AG10803 (cell line): ENCODE measurements at regions not wholly inside any gene's neighbourhood (a gene's known extent, or its start where the extent isn't known, plus 50 kb on each side); places are given as distances from the start of the nearest gene placed in this dataset.
"Not testable (repeated sequence)": the region's sequence is repeated elsewhere in the genome, so short reads cannot be mapped to it uniquely, and the experiment has no call there.

ENCODE experiments used
- DNase-seq: peaks from one replicate; pipeline ENCODE4 v3.0.0; 2010; ENCODE audit warnings: low read depth
- H3K4me3 ChIP-seq: 2 replicates; pipeline ENCODE4 v1.5.1; 2011; ENCODE audit warnings: mild to moderate bottlenecking, low read length, control low read depth
- TF ChIP-seq, protein P1 (sequence below): conservative IDR thresholded peaks from 2 replicates; pipeline ENCODE4 v1.5.1; 2011; ENCODE audit warnings: mild to moderate bottlenecking, low read length, control low read depth, inconsistent platforms

- H3K4me3 ChIP-seq, result no peak overlapping the region
- DNase-seq, result no peak
- TF ChIP-seq, protein P1, sequence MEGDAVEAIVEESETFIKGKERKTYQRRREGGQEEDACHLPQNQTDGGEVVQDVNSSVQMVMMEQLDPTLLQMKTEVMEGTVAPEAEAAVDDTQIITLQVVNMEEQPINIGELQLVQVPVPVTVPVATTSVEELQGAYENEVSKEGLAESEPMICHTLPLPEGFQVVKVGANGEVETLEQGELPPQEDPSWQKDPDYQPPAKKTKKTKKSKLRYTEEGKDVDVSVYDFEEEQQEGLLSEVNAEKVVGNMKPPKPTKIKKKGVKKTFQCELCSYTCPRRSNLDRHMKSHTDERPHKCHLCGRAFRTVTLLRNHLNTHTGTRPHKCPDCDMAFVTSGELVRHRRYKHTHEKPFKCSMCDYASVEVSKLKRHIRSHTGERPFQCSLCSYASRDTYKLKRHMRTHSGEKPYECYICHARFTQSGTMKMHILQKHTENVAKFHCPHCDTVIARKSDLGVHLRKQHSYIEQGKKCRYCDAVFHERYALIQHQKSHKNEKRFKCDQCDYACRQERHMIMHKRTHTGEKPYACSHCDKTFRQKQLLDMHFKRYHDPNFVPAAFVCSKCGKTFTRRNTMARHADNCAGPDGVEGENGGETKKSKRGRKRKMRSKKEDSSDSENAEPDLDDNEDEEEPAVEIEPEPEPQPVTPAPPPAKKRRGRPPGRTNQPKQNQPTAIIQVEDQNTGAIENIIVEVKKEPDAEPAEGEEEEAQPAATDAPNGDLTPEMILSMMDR, result no peak
Observed at GRCh38 chr5:90047113-90047512, 362.4 kb downstream of the CETN3 start.

DNA sequence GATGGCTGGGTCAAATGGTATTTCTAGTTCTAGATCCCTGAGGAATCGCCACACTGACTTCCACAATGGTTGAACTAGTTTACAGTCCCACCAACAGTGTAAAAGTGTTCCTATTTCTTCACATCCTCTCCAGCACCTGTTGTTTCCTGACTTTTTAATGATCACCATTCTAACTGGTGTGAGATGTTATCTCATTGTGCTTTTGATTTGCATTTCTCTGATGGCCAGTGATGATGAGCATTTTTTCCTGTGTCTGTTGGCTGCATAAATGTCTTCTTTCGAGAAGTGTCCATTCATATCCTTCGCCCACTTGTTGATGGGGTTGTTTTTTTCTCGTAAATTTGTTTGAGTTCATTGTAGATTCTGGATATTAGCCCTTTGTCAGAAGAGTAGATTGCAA is 369.5 kb downstream of the CETN3 start:
- not testable (repeated sequence) for H3K4me3 ChIP-seq, DNase-seq

GRCh38 chr5:90037646-90038045 is 371.9 kb downstream of the CETN3 start:
- DNase-seq, result no peak
- TF ChIP-seq, protein P1, result no peak
- no peak overlapping the region for H3K4me3 ChIP-seq

GRCh38 chr5:90022711-90023053 is 386.9 kb downstream of the CETN3 start:
- no peak for DNase-seq
- H3K4me3 ChIP-seq, result no peak overlapping the region
- TF ChIP-seq, protein P1, result no peak

- no peak overlapping the region for H3K4me3 ChIP-seq
- DNase-seq, result no peak
- TF ChIP-seq, protein P1, result no peak
Observed at GRCh38 chr5:90022002-90022710, 387.4 kb downstream of the CETN3 start.

DNA sequence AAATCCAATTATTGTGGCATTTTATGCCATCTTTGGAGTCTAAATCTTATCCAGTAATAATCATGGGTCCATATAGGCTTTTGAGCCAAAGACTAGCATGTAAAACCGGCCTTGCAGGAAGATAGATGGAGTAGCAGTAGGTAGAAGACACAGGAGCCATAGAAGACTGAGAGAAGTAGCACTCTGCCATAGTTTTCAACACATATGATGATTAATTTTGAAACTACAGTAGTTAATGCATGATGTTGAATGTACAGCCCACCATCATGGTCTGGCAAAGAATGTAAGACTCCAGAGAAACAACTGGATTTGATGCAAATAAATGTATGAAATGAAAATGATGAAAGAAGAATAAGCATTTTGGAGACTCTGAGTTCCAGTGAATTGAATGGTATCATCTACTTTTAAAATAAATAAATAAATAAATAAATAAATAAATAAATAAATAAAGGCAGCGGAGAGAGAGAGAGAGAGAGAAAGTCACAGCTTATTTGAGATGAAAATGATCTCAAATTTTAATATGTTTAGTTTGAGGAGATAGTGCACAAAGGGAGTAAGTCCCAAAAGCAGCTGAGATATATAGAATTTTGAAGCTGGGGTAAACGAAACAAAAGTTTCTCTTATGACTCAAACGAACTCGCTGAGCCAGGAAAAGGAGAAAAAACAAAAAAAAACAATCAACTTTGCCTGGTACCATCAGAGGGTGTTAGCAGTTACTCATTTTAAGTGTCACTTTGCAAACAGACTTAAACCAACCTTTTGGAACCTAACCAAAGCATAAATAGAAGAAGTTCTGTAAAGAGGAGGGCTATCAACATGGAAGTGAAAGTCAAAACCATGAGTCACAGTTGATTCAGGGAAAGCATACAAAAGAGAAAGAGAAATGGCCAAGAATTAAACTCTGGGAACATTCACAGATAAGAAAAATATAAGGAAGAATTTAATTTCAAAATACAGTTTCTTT is 388.7 kb downstream of the CETN3 start:
- H3K4me3 ChIP-seq, result peak overlapping the region; percentile 44
- peak; percentile 67 for DNase-seq
- TF ChIP-seq, protein P1, result no peak

DNA sequence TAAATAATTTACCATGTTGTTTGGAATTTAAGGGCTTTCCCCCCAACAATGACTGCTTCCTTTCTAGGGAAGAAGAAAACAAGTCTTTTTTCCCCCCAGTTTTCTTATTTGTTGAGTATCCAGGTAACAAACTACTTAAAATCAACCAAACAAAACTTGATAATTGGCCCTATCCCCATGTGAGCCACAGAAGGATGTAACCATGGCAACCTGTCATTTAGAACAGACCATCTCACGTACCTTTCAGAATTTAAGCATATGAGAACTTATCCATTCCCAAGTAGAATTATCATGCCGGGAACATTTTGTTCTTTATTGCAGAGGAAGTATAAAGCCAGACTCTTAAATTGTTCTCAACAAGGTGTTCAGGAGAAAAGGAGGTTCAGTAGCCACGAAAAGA is 392.3 kb downstream of the CETN3 start:
- TF ChIP-seq, protein P1, result no peak
- no peak for DNase-seq
- no peak overlapping the region for H3K4me3 ChIP-seq
